22Rv1 (cell line): ENCODE measurements at regions not wholly inside any gene's neighbourhood (a gene's known extent, or its start where the extent isn't known, plus 50 kb on each side); places are given as distances from the start of the nearest gene placed in this dataset.

Experiments
- CTCF ChIP-seq: fragments of 450-650 bp; IDR thresholded peaks from 2 replicates; pipeline ENCODE4 v1.5.1; 2017; ENCODE audit warnings: mild to moderate bottlenecking
- ZFX ChIP-seq: fragments of 450-650 bp; IDR thresholded peaks from 2 replicates; pipeline ENCODE4 v1.6.1; 2017; ENCODE audit warnings: antibody characterized with exemption, borderline replicate concordance

- TF ChIP-seq CTCF (no peak), ZFX (no peak)
Observed at GRCh38 chr12:97300431-97300830, 162.2 kb upstream of the RMST start.
